Gastroesophageal sphincter (tissue), 4 donors: ENCODE measurements at regions not wholly inside any gene's neighbourhood (a gene's known extent, or its start where the extent isn't known, plus 50 kb on each side); places are given as distances from the start of the nearest gene placed in this dataset.

Experiments
- ATAC-seq: fragments of 150-250 bp; one replicate; pipeline ENCODE4 v1.9.1; 2016; ENCODE audit warnings: mild to moderate bottlenecking, moderate library complexity
- H3K27ac ChIP-seq, 4 donors: fragments of 200-600 bp; sonication (generic) in 3 of 4; 1 replicate in 3 of 4; 2 replicates in 1 of 4; pipeline ENCODE4 v1.5.1; 2016 to 2019
- H3K27me3 ChIP-seq: fragments of 200-600 bp; sonication (generic); one replicate; pipeline ENCODE4 v1.5.1; 2019
- H3K36me3 ChIP-seq, 2 donors: fragments of 200-600 bp; sonication (generic); one replicate each; pipeline ENCODE4 v1.5.1; 2019; ENCODE audit warnings: control low read depth in 1 of 2
- H3K4me1 ChIP-seq, 3 donors: fragments of 200-600 bp; sonication (generic); 1 replicate in 2 of 3; 2 replicates in 1 of 3; pipeline ENCODE4 v1.5.1; 2016 to 2019; ENCODE audit warnings: control low read depth in 2 of 3
- H3K4me3 ChIP-seq, 2 donors: fragments of 200-600 bp; sonication (generic); one replicate each; pipeline ENCODE4 v1.5.1; 2019; ENCODE audit warnings: mild to moderate bottlenecking in 1 of 2, moderate library complexity in 1 of 2
- H3K9me3 ChIP-seq, 3 donors: fragments of 200-600 bp; sonication (generic); one replicate each; pipeline ENCODE4 v1.5.1; 2017 to 2019; ENCODE audit warnings: control low read depth in 2 of 3
- CTCF ChIP-seq, 4 experiments: fragments of 200-600 bp in 2 of 4; fragments of 450-650 bp in 2 of 4; sonication (generic) in 1 of 4; IDR thresholded peaks; one replicate each; pipeline ENCODE4 v1.5.1; 2017 to 2019; ENCODE audit warnings: antibody characterized with exemption in 4 of 4, mild to moderate bottlenecking in 2 of 4, moderate library complexity in 2 of 4
- EP300 ChIP-seq: sonication (generic); formaldehyde crosslinking; IDR thresholded peaks from one replicate; pipeline ENCODE4 v1.6.1; 2017; ENCODE audit warnings: antibody characterized with exemption, mild to moderate bottlenecking
- POLR2A ChIP-seq, 2 donors: fragments of 450-650 bp; IDR thresholded peaks; one replicate each; pipeline ENCODE4 v1.6.1; 2017; ENCODE audit warnings: antibody characterized with exemption in 2 of 2, mild to moderate bottlenecking in 2 of 2, moderate library complexity in 1 of 2
- POLR2AphosphoS5 ChIP-seq: sonication (generic); formaldehyde crosslinking; IDR thresholded peaks from one replicate; pipeline ENCODE4 v1.6.1; 2017; ENCODE audit warnings: antibody characterized with exemption
- small RNA-seq, 4 donors: library from RNA; depleted of rRNA; stranded (forward); fragments of <200 nt; gene quantifications; one replicate each; pipeline ENCODE3, GENCODE V24; 2016

GRCh38 chr3:35565048-35565447 is 74.3 kb upstream of the ARPP21 start:
- Histone ChIP-seq H3K9me3 (no peaks in the 10 kb centered on the region), H3K4me1 (no peaks in the 10 kb centered on the region), H3K36me3 (no peaks in the 10 kb centered on the region), H3K4me3 (no peak overlapping the region), H3K27me3 (no peaks in the 10 kb centered on the region), H3K27ac (no peak overlapping the region)
- TF ChIP-seq EP300 (no peak), CTCF (IDR thresholded peaks at IDR 0.05) (no peak), POLR2A (IDR thresholded peaks at IDR 0.05) (no peak), POLR2AphosphoS5 (no peak)
- no peak for ATAC-seq

Small RNAs in the stretch of these regions (small RNA-seq; reads per million reads assigned to genes)
- 0 reads per million in 4 donors for gene RNU6-243P
